ENCODE measurements at regions not wholly inside any gene's neighbourhood (a gene's known extent, or its start where the extent isn't known, plus 50 kb on each side); places are given as distances from the start of the nearest gene placed in this dataset.

DNA sequence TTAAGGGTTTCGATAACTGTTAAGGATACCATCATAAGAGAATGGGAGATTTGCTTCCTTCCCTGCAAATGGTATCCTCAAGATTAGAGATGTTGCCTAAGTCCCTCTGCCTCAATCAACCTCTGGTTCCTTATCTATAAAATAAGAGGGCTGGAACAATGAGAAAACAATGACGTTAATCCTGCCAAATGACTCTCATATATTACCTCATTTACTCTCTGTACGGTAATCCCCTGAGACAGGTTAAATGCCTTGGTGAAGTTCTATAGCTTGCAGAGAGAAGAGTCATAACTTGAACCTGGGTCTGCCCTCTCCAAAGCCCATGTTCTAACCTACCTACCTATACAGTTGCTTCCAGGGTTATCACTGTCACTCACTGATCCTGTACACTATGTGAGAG is 100.2 kb upstream of the OTUD4 start (continued):
- TF ChIP-seq RUNX3 (IDR thresholded peaks at IDR 0.05; ENCODE audit: low read length) = 0 out of 2 replicates have a peak, but pooled peaks have one; percentile 9
- no peak for TF ChIP-seq ZBTB4 (CRISPR knock-in tag; IDR thresholded peaks at IDR 0.05)
- TF ChIP-seq NFYA (IDR thresholded peaks at IDR 0.05; ENCODE audit: borderline replicate concordance, low read depth, low read length) = no peak

DNA sequence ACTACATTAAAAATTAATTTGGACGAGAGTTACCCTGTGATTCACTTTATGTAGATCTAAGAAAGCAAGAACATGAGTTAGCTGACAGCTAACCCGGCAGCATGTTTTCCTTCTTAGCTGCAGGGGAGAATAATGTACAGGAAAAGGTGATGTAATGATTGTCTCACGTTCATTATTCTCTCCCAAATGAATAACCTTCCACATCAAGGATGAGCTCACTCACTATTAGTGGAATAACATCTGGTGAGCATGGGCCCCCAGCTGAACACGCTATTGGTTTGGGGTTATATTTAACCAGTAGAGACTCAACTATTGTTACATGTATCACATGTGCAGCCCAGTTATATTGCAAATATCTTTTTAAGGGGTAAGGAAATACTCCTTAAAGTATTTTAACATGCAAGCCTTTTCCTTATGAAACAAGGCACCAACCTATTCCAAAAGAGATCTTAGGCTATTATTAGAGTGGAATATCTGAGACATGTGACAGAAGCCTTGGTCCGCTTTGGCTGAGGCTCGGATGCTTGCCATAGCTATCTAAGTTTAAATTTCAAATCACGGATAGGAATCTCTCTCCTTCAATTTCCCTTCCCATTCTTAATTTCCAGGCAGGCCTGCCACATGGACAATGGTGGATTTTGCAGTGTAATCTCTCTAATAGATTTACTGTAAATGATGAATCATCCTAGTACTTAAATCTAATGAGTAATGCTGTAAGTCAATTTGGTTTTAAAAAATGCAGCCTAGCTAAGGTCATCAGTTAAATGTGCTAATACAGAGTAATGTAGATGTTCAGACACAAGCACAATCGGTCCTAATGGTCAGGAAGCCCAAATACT is 99.0 kb upstream of the OTUD4 start:
- TF ChIP-seq NFIC (IDR thresholded peaks at IDR 0.05; ENCODE audit: low read depth, low read length) (peak; percentile 92; the same call in 1 of the 2 replicates), FOXM1 (IDR thresholded peaks at IDR 0.05; ENCODE audit: low read depth, low read length) (peak; percentile 86; the same call in 1 of the 2 replicates), NRF1 (conservative IDR thresholded peaks at IDR 0.05; ENCODE audit: low read depth, low read length) (no peak), ATF7 (IDR thresholded peaks at IDR 0.05; ENCODE audit: low read depth) (no peak), POU2F2 (IDR thresholded peaks at IDR 0.05; ENCODE audit: borderline replicate concordance, low read depth, low read length) (no peak), RUNX3 (IDR thresholded peaks at IDR 0.05; ENCODE audit: low read length) (peak; percentile 69; the same call in 1 of the 2 replicates), ZBED1 (IDR thresholded peaks at IDR 0.05; ENCODE audit: borderline replicate concordance) (peak; percentile 76; the same call in 1 of the 2 replicates), USF2 (IDR thresholded peaks at IDR 0.05; ENCODE audit: borderline replicate concordance, low read depth, low read length) (no peak), JUNB (IDR thresholded peaks at IDR 0.05) (peak; percentile 21), CREM (IDR thresholded peaks at IDR 0.05; ENCODE audit: low read depth) (peak; percentile 81), PML (IDR thresholded peaks at IDR 0.05; ENCODE audit: low read length) (peak; percentile 33; the same call in 1 of the 2 replicates), EED (IDR thresholded peaks at IDR 0.05; ENCODE audit: low read depth) (peak; percentile 84), TCF7 (IDR thresholded peaks at IDR 0.05; ENCODE audit: borderline replicate concordance) (peak; percentile 51; the same call in 1 of the 2 replicates), EZH2 (IDR thresholded peaks at IDR 0.05; ENCODE audit: borderline replicate concordance, control insufficient read depth, low read depth, low read length) (no peak)
- SMC1A ChIA-PET (ENCODE audit: uncharacterized antibody, unreplicated experiment) = interaction anchor here (0.8 to 1.8 kb wide), 4 partner anchors 9 to 333 kb away, joined by 3 to 4 read pairs (median 3); no protein-coding TSS in a partner anchor

More for the DNA sequence above, 99.0 kb upstream of the OTUD4 start:
- POLR2A ChIA-PET = no interaction called here
- in situ Hi-C loops (cut with MboI) (no loop called here), intact Hi-C loops (cut with micrococcal nuclease; ENCODE audit: unreplicated experiment) (no loop called here)
- Histone ChIP-seq H3K27me3 (replicated peaks in 1 of 2; ENCODE audit: control insufficient read depth in 2 of 2, insufficient read depth in 2 of 2, low read length in 1 of 2) (no peaks in the 10 kb centered on the region), H2AFZ (ENCODE audit: control insufficient read depth, low read depth, low read length) (no peak overlapping the region), H3K4me2 (ENCODE audit: control insufficient read depth, insufficient read depth) (no peak overlapping the region), H4K20me1 (ENCODE audit: control insufficient read depth, insufficient read depth) (no peaks in the 10 kb centered on the region), H3K9ac (ENCODE audit: control insufficient read depth, insufficient read depth, low read length) (no peak overlapping the region), H3K79me2 (ENCODE audit: control insufficient read depth, insufficient read depth, low read length) (no peaks in the 10 kb centered on the region), H3K4me3 (no peak overlapping the region), H3K9me3 (replicated peaks; ENCODE audit: control insufficient read depth, insufficient read depth, low read length) (no peaks in the 10 kb centered on the region), H3K36me3 (ENCODE audit: control insufficient read depth in 2 of 2, insufficient read depth in 2 of 2, low read length in 1 of 2) (no peaks in the 10 kb centered on the region), H3K4me1 (ENCODE audit: control insufficient read depth, insufficient read depth, low read length) (no peaks in the 10 kb centered on the region), H3K27ac (ENCODE audit: control insufficient read depth, insufficient read depth) (no peak overlapping the region)
- DNase-seq (ENCODE audit: low read depth, low spot score) (no peak), FAIRE-seq (no peak), ATAC-seq (no peak)
- CTCF ChIA-PET = interaction anchor here (0.6 kb wide), 1 partner anchor 338 kb away, joined by 3 read pairs; no protein-coding TSS in a partner anchor
- WGBS (ENCODE audit: insufficient coverage, insufficient replicate concordance, low lambda C conversion rate, missing lambda C conversion rate) = 40% methylated on average over 8 of the region's 8 CpGs
- BruUV-seq (replicated peaks) = no TSS peak
- RAD21 ChIA-PET (ENCODE audit: unreplicated experiment) = interaction anchor here (0.5 to 1.2 kb wide), 2 partner anchors 10 to 338 kb away, joined by 3 to 4 read pairs; no protein-coding TSS in a partner anchor

All from GM12878 (cell line).